Keratinocyte (primary cell): ENCODE measurements at regions not wholly inside any gene's neighbourhood (a gene's known extent, or its start where the extent isn't known, plus 50 kb on each side); places are given as distances from the start of the nearest gene placed in this dataset.

ENCODE experiments used
- DNase-seq: peaks from one replicate; pipeline ENCODE4 v3.0.0-alpha.2; 2011; ENCODE audit warnings: low read depth, missing footprints, low spot score
- FAIRE-seq: peaks from 2 replicates; lab custom pipeline; 2011; peaks lifted over from hg19 to GRCh38; lab: Jason Lieb, UNC
- H2AFZ ChIP-seq: 2 replicates; pipeline ENCODE4 v1.6.0; 2012; ENCODE audit warnings: low read length, control low read depth, inconsistent platforms; ENCODE audit not compliant: control insufficient read depth
- H3K27ac ChIP-seq: 2 replicates; pipeline ENCODE4 v1.5.1; 2011; ENCODE audit warnings: low read length; ENCODE audit not compliant: control insufficient read depth, insufficient read depth
- H3K27me3 ChIP-seq: 3 replicates; pipeline ENCODE4 v1.6.0; 2011; ENCODE audit warnings: low read length; ENCODE audit not compliant: control insufficient read depth, insufficient read depth; ENCODE audit errors: extremely low read depth
- H3K36me3 ChIP-seq, 2 experiments: 2 replicates in 1 of 2; 3 replicates in 1 of 2; pipeline ENCODE4 v1.5.1; 2011; ENCODE audit warnings: low read length in 2 of 2, mild to moderate bottlenecking in 1 of 2; ENCODE audit not compliant: control insufficient read depth in 2 of 2, insufficient read depth in 2 of 2; ENCODE audit errors: extremely low read depth in 1 of 2
- H3K4me1 ChIP-seq: 3 replicates; pipeline ENCODE4 v1.5.1; 2011; ENCODE audit warnings: low read length; ENCODE audit not compliant: control insufficient read depth, insufficient read depth; ENCODE audit errors: extremely low read depth
- H3K4me2 ChIP-seq: 3 replicates; pipeline ENCODE4 v1.6.0; 2011; ENCODE audit warnings: low read depth, low read length; ENCODE audit not compliant: control insufficient read depth, insufficient read depth; ENCODE audit errors: extremely low read depth
- H3K4me3 ChIP-seq, 3 experiments: fragments of 200-600 bp in 1 of 3; sonication (generic) in 1 of 3; 2 replicates in 2 of 3; 3 replicates in 1 of 3; pipeline ENCODE4 v1.5.1; 2011 to 2016; ENCODE audit warnings: low read length in 3 of 3, mild to moderate bottlenecking in 3 of 3, control low read depth in 2 of 3, inconsistent platforms in 1 of 3, low read depth in 1 of 3, mixed read lengths in 1 of 3, mixed run types in 1 of 3, moderate library complexity in 1 of 3; ENCODE audit not compliant: control insufficient read depth in 2 of 3, insufficient read depth in 2 of 3; ENCODE audit errors: extremely low read depth in 1 of 3
- H3K79me2 ChIP-seq: 2 replicates; pipeline ENCODE4 v1.6.0; 2012; ENCODE audit warnings: low read length; ENCODE audit not compliant: control insufficient read depth, insufficient read depth
- H3K9ac ChIP-seq: 3 replicates; pipeline ENCODE4 v1.6.0; 2011; ENCODE audit warnings: low read length; ENCODE audit not compliant: control insufficient read depth, insufficient read depth; ENCODE audit errors: extremely low read depth
- H3K9me1 ChIP-seq: 3 replicates; pipeline ENCODE4 v1.6.0; 2011; ENCODE audit warnings: low read length; ENCODE audit not compliant: control insufficient read depth, insufficient read depth; ENCODE audit errors: extremely low read depth
- H3K9me3 ChIP-seq: 2 replicates; pipeline ENCODE4 v1.5.1; 2012; ENCODE audit warnings: low read depth, low read length; ENCODE audit not compliant: control insufficient read depth
- H4K20me1 ChIP-seq: 3 replicates; pipeline ENCODE4 v1.6.0; 2011; ENCODE audit warnings: low read length; ENCODE audit not compliant: control insufficient read depth, insufficient read depth; ENCODE audit errors: extremely low read depth
- CTCF ChIP-seq, 3 experiments: IDR thresholded peaks in 1 of 3; conservative IDR thresholded peaks in 1 of 3; optimal IDR thresholded peaks in 1 of 3; 2 replicates in 2 of 3; 3 replicates in 1 of 3; pipeline versions ENCODE3 to v1.5.1; 2011; ENCODE audit warnings: low read length in 3 of 3, mild to moderate bottlenecking in 3 of 3, moderate library complexity in 2 of 3, control low read depth in 1 of 3, inconsistent platforms in 1 of 3; ENCODE audit not compliant: insufficient read depth in 2 of 3; ENCODE audit errors: extremely low read depth in 1 of 3
- EZH2 ChIP-seq: IDR thresholded peaks from one replicate; pipeline ENCODE4 v1.6.1; 2012; ENCODE audit warnings: inconsistent platforms, mild to moderate bottlenecking, low read length, moderate library complexity
- dilution Hi-C: fragments of 300-500 bp; cut with MboI; formaldehyde crosslinking; loops from one replicate; pipeline ENCODE4 v1.7.0; 2020; ENCODE audit warnings: low sequenced_read_pairs; ENCODE audit not compliant: extremely low pct_ligation_motif_present

GRCh38 chr18:26741758-26742157, 123.7 kb downstream of the AQP4 start:
- no peak for FAIRE-seq

GRCh38 chr18:26741048-26741447, 124.5 kb downstream of the AQP4 start:
- H3K4me2 ChIP-seq, result no peak overlapping the region
- no peaks in the 10 kb centered on the region for H3K9me1 ChIP-seq
- no peaks in the 10 kb centered on the region for H4K20me1 ChIP-seq
- no peak overlapping the region for H3K9ac ChIP-seq
- DNase-seq (no peak), FAIRE-seq (no peak)
- no peaks in the 10 kb centered on the region for H3K79me2 ChIP-seq
- dilution Hi-C loops, result no loop called here
- H3K9me3 ChIP-seq, result no peaks in the 10 kb centered on the region
- H3K27ac ChIP-seq, result no peak overlapping the region
- H3K4me3 ChIP-seq, result no peak overlapping the region
- no peaks in the 10 kb centered on the region for H3K27me3 ChIP-seq
- no peaks in the 10 kb centered on the region for H3K4me1 ChIP-seq
- no peak for TF ChIP-seq EZH2
- no peak for TF ChIP-seq CTCF (optimal IDR thresholded peaks at IDR 0.05 in 1 of 3, IDR thresholded peaks at IDR 0.05 in 1 of 3, conservative IDR thresholded peaks at IDR 0.05 in 1 of 3; ENCODE audit: extremely low read depth in 1 of 3, insufficient read depth in 2 of 3, low read length in 3 of 3)
- no peaks in the 10 kb centered on the region for H3K36me3 ChIP-seq
- no peak overlapping the region for H2AFZ ChIP-seq

More at GRCh38 chr18:26741758-26742157, 123.7 kb downstream of the AQP4 start:
- TF ChIP-seq CTCF (optimal IDR thresholded peaks at IDR 0.05 in 1 of 3, IDR thresholded peaks at IDR 0.05 in 1 of 3, conservative IDR thresholded peaks at IDR 0.05 in 1 of 3; ENCODE audit: extremely low read depth in 1 of 3, insufficient read depth in 2 of 3, low read length in 3 of 3) (no peak), EZH2 (no peak)
- no peak for DNase-seq
- Histone ChIP-seq H3K9me3 (no peaks in the 10 kb centered on the region), H3K27me3 (no peaks in the 10 kb centered on the region), H4K20me1 (no peaks in the 10 kb centered on the region), H3K9ac (no peak overlapping the region), H3K4me3 (no peak overlapping the region), H3K4me2 (no peak overlapping the region), H3K27ac (no peak overlapping the region), H2AFZ (no peak overlapping the region), H3K36me3 (no peaks in the 10 kb centered on the region), H3K4me1 (peaks cover 6% of the 10 kb centered on the region), H3K9me1 (no peaks in the 10 kb centered on the region), H3K79me2 (no peaks in the 10 kb centered on the region)
- dilution Hi-C loops, result no loop called here
